Stimulated activated CD4-positive, alpha-beta T cell treated with anti-CD3 and anti-CD28 coated beads, Interleukin-4, amount 100 ng/mL, for 1 hour (primary cell): ENCODE measurements at regions not wholly inside any gene's neighbourhood (a gene's known extent, or its start where the extent isn't known, plus 50 kb on each side); places are given as distances from the start of the nearest gene placed in this dataset.
"Not testable (repeated sequence)": the region's sequence is repeated elsewhere in the genome, so short reads cannot be mapped to it uniquely, and the experiment has no call there.

Experiments used
- DNase-seq: peaks from one replicate; pipeline ENCODE4 v3.0.0-alpha.2; 2020

DNA sequence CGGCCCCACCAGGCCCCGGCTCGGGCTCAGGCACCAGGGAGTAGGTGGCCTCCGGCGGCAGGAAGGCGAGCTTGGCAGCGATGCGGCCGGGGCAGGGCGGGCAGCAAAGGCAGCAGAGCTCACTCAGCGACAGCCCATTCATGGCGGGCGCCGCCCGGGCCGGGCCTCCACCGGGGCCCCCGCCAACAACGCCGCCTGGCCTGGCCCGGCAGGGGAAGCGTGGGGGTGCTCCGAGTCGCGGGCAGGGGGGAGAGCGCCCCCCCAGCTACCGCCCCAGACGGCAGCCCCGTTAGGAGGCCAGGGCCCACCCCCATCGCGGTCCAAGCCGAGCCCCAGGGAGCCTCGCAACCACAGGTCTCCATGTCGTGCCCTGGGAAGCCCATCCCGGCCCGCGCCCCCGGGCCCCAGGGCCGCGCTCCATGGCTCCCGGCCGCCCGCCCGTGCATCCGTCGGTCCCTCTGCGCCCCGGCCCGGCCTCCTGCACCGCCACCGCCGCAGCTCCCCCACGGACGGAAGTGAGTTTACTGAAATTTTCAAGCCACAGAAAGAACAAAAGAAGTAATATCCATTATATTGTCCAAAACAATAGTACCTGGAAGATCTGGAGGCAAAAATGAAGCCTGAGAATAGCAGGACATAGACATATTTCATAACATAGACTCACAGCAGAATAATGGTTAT, 126.6 kb upstream of the VPREB1 start:
- DNase-seq = not testable (repeated sequence)

- not testable (repeated sequence) for DNase-seq
Measured at GRCh38 chr22:22116997-22117770, 127.4 kb upstream of the VPREB1 start.

DNA sequence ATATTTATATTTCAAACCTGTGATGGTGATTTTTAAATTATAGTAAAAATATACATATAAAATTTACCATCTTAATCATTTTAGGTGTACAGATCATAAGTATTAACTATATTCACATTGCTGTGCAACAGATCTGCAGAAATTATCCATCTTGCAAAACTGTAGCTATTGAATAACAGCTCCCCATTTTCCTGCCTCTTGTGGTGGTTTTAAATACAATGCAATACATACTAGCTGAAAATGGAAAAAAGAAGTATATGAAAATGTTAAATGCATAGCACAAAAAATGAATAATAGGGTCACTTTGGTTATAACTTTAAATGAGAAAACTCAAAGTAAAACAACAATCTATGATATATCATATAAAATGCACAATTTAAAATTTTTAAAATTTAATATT, 130.9 kb upstream of the VPREB1 start:
- no peak for DNase-seq

GRCh38 chr22:22112533-22113294, 130.1 kb upstream of the TOP3B start:
- no peak for DNase-seq

- DNase-seq = no peak
Measured at GRCh38 chr22:22111983-22112382, 129.4 kb upstream of the TOP3B start.

DNA sequence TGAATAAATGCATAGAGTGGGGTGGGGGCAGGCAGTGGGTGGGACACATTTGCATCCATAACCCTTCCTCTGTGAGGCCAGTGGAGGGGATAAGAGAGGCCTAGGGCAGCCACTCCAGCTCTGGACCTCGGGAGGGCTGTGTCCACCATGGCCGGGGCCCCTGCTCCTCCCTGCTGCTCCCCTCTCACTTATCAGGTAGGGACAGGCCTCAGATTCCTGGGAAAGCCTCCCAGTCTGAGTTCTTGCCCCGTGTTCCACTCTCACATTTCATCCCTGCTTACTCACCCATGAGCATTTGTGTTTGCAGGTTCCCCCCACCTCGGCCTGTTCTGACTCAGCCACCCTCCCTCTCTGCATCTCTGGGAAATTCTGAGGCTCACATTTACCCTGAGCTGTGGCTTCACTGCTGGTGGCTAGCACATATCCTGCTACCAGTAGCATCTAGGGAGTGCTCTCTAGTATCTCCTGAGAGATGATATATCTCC, 128.7 kb upstream of the TOP3B start:
- DNase-seq = peak; percentile 22

DNA sequence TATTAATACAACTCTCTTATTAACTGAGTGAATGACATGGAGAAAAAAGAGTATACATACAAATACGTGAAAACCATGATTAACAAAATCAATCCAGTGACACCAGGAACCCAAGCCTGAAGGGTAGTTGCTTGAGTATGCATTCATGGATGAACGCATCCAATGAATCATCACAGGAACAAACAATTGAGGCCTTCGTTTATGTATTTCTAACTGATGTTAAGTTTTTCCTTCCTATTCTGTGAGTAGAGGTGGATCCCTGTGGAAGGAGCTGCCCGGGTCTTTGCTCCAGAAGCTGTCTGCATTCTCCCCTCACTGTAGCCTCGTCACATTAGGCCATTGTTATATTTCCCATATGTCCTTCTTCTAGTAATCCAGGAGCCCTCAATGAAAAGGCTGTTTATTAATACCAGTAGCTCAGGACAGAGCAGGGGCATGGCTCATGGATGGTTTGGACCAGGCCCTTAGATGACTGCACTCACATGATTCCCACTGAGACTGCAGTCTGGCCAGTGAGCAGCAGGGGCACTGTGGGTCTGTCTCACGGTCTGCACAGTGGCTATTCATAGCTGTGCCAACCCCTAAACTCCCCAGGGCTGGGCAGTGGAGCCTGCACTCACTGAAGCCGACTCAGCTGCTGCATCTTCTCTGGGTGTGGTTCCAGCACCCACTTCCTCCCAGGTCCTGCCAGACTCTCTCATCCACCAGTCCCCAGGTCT, 128.1 kb upstream of the TOP3B start:
- DNase-seq = peak; percentile 17

DNA sequence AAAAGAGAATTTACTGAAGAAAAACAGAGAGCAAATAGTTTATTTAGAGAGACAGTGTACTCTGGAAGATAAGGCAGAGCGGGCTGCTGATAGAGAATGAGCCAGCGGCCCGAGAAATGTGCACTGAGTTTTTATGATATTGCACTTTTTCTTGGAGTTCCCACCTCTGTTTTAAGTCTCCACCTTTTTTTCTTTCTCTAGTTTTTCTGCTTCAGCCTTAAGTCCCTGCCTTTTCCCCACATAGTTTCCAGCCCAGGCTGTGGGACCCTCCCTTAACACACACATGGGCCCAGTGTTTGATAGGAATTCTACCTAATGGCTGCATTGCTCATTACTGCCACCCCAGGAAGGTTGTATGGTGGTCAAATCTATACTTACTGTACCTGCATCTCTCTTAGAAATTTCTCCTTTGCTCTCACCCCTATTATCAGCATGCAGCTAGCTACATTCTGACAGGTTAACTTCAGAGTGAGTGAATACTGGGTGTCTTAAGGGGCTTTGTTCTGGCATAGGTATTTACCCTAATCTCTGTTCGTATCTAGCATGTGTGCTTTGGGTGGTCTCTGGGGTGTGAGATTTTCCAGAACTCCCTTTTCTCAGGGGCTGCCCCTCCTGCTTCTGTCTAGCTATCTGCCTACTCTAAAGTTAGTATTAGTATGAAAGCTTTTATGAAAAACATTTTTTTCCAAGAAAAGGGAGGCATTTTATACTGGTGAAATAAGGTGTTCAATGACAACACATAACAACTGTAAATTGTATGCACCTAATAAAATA, 127.3 kb upstream of the TOP3B start:
- no peak for DNase-seq

GRCh38 chr22:22106855-22107254, 124.3 kb upstream of the TOP3B start:
- DNase-seq = no peak

DNA sequence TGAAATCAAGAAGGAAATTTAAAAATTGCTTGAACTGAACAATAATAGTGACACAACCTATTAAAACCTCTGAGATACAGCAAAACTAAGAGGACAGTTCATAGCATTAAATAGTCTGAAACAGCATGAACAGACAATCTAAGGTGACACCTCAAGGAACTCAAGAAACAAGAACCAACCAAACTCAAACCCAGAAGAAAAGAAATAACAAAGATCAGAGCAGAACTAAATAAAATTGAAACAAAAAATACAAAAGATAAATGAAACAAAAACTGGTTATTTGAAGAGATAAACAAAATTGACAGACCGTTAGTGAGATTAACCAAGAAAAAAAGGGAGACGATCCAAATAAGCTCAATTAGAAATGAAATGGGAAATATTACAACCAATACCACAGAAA, 122.8 kb upstream of the TOP3B start:
- no peak for DNase-seq

DNA sequence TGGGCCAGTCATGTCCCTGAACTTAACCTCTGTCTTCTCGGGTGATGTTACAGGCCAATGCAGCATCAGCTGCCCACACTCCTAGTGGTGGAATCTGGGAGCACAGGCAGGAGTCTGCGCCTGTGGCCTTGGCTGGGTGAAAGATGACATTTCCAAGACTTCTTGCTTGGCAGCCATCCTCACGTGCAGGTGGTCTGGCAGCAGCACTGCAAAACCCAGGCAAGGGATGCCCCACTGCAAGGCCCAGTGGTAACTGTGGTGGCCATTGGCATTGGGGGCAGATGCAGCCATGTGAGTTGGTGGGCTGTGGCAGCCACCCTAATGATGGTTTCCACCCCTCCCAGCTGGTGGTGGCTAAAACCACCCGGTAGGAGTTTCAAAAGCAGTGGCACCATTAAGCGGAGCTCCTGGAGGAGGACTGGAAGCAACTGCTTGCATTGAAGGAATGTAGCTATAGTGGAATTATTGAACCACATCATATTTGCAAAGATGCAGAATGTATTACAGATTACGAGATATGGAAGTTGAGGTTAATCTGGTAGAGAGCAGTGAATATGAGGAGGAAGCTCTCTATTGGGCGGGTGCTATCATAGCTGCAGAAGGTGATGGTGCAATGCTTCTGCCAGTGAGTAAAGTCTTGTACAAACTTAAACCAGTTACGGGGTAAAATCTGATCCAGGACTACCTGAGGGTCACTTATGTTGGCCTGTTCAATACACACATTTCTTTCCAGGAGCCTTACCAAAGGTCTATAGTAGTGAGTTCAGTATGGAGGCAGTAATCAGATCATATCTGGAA, 120.7 kb upstream of the TOP3B start:
- no peak for DNase-seq

DNA sequence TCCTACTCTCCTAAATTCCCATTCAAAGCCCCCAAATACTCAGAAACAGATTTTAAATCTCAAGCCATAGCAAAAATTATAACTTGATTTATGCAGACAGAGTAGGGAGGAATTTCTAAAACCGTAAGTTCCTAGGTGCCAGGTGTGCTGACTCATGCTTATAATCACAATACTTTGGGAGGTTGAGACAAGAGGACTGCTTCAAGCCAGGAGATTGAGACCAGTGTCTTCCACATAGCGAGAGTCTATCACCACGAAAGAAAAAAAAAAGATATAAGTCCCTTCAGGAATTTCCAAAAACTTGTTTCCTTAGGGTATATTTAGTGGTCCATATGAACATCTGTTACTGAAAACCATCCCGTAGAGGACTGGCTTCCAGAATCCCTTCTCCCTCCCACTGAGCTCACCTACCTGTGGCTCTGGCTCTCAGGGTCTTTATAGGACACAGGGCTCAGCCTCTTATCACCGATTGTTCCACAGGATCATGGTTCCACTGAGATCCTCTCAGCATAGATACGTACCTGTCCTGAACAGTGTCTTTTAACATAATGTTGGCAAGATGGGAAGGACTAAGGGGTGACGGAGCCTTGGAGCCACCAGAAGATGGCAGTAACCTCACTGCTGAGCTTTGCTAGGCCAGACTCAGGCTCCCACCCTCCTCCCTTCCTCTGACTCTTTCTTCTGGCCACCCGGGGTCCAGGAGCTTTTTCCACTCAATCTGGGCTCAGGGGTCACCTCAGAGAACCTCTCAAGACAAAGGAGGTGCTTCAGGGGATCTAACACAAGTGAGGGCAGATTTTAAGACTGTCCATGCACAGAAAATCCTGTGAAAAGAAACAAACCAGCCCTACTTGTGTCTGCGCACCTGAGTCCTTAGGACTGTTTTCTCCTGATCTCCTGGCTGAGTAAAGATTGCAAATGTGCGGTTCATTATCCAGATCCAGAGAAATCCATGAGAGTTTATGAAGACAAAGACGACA, 117.5 kb upstream of the TOP3B start:
- no peak for DNase-seq

- no peak for DNase-seq
Measured at GRCh38 chr22:22099194-22099486, 116.6 kb upstream of the TOP3B start.

DNA sequence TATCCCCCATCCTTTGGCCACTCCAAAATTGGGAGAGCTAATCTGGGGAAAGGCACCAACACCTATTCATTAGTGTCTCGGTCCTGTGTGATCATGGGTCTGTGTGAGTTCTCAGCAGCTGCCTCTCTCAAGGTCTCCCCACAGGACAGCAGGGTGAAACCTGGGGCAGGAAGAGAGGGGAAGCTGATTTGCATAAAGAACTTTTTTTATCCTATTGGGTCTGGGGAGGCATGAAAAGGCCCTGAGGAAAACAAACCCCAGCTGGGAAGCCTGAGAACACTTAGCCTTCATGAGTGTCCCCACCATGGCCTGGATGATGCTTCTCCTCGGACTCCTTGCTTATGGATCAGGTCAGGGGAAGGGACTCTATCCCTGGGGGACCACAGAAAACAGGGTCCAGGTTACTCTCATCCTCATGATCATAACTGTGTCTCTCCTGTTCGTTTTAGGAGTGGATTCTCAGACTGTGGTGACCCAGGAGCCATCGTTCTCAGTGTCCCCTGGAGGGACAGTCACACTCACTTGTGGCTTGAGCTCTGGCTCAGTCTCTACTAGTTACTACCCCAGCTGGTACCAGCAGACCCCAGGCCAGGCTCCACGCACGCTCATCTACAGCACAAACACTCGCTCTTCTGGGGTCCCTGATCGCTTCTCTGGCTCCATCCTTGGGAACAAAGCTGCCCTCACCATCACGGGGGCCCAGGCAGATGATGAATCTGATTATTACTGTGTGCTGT, 116.0 kb upstream of the TOP3B start:
- no peak for DNase-seq

GRCh38 chr22:22097727-22098228, 115.2 kb upstream of the TOP3B start:
- no peak for DNase-seq

GRCh38 chr22:22094921-22095320, 112.3 kb upstream of the TOP3B start:
- no peak for DNase-seq

DNA sequence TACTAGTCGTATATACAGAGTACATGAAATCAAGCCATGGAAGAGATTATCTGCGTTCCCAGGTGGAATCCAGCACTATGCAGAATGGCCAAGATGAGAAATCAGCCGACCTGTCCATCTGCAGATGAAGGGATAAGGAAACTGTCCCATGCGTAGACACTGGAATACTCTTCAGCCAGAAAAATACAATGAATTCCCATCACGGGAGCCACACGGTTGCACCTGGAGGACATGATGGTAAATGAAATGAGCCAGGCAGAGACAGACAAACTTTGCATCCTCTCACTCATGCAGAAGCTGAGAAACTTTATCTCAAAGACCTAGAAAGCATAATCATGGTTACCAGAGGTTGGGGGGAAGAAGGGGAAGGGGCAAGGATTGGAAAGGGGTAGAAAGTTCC, 111.9 kb upstream of the TOP3B start:
- DNase-seq = no peak

GRCh38 chr22:22093743-22094142, 111.2 kb upstream of the TOP3B start:
- no peak for DNase-seq

- DNase-seq = no peak
Measured at GRCh38 chr22:22092974-22093373, 110.4 kb upstream of the TOP3B start.
